Bronchial epithelial cell (primary cell): ENCODE measurements at regions not wholly inside any gene's neighbourhood (a gene's known extent, or its start where the extent isn't known, plus 50 kb on each side); places are given as distances from the start of the nearest gene placed in this dataset.

ENCODE experiments used
- DNase-seq: peaks from one replicate; pipeline ENCODE4 v3.0.0-alpha.2; 2010; ENCODE audit warnings: low read depth
- FAIRE-seq: peaks from 2 replicates; lab custom pipeline; 2011; peaks lifted over from hg19 to GRCh38; lab: Jason Lieb, UNC
- H3K27me3 ChIP-seq: 2 replicates; pipeline ENCODE4 v1.5.1; 2011; ENCODE audit warnings: low read length; ENCODE audit not compliant: control insufficient read depth, insufficient read depth
- H3K36me3 ChIP-seq: 2 replicates; pipeline ENCODE4 v1.5.1; 2011; ENCODE audit warnings: low read length; ENCODE audit not compliant: control insufficient read depth, insufficient read depth
- H3K4me3 ChIP-seq: 2 replicates; pipeline ENCODE4 v1.5.1; 2011; ENCODE audit warnings: mild to moderate bottlenecking, low read depth, low read length, control low read depth
- TF ChIP-seq, protein P1 (sequence below): IDR thresholded peaks from 2 replicates; pipeline ENCODE4 v1.5.1; 2011; ENCODE audit warnings: mild to moderate bottlenecking, moderate library complexity, low read length, control low read depth, inconsistent platforms; ENCODE audit not compliant: insufficient read depth, severe bottlenecking

DNA sequence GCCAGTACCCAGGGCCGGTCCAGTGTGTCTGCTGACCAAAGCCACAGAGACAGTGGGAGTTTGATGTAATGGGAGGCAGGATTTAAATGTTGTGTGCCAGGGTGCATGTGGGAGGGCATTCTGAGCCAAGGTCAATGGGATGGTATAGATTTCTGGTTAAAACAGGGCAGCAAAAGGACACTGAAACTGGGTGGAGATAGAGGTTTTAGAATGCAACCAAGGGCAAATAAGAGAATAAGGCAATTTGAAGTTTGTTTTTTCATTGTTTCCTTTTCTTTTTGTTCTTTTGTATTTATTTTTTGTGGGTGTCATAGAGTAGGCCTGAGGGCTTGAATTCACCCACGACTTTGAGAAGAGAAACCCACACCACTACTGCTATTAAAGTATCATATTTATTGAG is 65.5 kb upstream of the CLINT1 start:
- H3K4me3 ChIP-seq: no peak overlapping the region
- DNase-seq: no peak
- TF ChIP-seq, protein P1, sequence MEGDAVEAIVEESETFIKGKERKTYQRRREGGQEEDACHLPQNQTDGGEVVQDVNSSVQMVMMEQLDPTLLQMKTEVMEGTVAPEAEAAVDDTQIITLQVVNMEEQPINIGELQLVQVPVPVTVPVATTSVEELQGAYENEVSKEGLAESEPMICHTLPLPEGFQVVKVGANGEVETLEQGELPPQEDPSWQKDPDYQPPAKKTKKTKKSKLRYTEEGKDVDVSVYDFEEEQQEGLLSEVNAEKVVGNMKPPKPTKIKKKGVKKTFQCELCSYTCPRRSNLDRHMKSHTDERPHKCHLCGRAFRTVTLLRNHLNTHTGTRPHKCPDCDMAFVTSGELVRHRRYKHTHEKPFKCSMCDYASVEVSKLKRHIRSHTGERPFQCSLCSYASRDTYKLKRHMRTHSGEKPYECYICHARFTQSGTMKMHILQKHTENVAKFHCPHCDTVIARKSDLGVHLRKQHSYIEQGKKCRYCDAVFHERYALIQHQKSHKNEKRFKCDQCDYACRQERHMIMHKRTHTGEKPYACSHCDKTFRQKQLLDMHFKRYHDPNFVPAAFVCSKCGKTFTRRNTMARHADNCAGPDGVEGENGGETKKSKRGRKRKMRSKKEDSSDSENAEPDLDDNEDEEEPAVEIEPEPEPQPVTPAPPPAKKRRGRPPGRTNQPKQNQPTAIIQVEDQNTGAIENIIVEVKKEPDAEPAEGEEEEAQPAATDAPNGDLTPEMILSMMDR: no peak
- no peaks in the 10 kb centered on the region for H3K27me3 ChIP-seq
- no peak for FAIRE-seq
- H3K36me3 ChIP-seq: no peaks in the 10 kb centered on the region

DNA sequence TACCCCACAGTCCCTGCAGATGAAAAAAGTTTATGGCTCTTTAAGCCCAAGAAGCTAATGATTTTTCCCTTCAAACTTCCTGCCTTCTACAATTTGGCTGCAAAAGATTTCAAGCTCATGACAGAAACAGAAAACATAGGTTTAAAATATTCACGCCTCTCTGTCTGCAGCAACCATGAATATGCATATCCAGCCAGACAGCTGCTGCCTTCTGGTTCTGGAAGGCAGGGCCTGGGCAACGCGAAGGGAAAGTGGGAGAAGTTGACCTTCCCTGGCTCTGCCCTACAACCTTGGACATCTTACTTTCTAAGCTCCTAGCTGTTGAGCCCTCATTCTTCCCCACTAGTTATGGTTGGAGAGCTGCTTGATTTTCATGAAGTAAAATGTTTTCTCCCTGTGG is 64.8 kb upstream of the CLINT1 start:
- FAIRE-seq: no peak
- Histone ChIP-seq H3K36me3 (no peaks in the 10 kb centered on the region), H3K27me3 (no peaks in the 10 kb centered on the region), H3K4me3 (no peak overlapping the region)
- TF ChIP-seq, protein P1: no peak
- DNase-seq: no peak

DNA sequence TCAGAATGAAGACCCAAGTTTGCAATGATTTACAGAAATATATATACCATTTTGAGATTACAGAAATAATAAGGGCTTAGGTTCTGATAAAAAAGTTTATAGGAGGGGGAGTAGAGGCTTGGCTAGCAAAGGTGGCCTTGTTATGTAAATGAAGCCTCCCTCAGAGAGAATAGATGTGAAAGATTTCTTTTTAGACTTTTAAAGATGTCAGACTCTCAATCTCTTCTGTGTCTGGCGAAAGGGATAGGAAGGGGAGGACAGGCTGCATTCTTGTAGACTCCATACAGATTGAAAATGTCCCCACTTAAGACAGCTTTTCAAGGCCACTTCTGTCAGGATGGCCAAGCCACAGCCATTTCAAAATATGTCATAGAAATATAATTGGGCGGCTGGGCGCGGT is 63.1 kb upstream of the CLINT1 start:
- Histone ChIP-seq H3K36me3 (no peaks in the 10 kb centered on the region), H3K27me3 (no peaks in the 10 kb centered on the region), H3K4me3 (no peak overlapping the region)
- DNase-seq: no peak
- TF ChIP-seq, protein P1: no peak
- no peak for FAIRE-seq

DNA sequence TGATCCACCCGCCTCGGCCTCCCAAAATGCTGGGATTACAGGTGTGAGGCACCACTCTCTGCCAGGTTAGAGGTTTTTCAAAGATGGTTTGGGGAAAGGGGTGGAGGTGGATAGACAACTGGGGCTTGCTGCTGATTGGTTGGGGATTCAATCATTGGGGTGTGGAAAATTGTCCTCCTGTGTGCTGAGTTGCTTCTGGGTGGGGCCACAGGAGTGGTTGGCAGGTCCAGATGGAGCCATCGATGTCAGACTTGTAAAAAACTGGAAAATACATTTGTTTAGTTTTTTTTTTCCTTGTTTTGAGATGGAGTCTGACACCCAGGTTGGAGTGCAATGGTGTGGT is 61.9 kb upstream of the CLINT1 start:
- Histone ChIP-seq H3K27me3 (no peaks in the 10 kb centered on the region), H3K36me3 (no peaks in the 10 kb centered on the region), H3K4me3 (no peak overlapping the region)
- FAIRE-seq (no peak), DNase-seq (no peak)
- TF ChIP-seq, protein P1: no peak

DNA sequence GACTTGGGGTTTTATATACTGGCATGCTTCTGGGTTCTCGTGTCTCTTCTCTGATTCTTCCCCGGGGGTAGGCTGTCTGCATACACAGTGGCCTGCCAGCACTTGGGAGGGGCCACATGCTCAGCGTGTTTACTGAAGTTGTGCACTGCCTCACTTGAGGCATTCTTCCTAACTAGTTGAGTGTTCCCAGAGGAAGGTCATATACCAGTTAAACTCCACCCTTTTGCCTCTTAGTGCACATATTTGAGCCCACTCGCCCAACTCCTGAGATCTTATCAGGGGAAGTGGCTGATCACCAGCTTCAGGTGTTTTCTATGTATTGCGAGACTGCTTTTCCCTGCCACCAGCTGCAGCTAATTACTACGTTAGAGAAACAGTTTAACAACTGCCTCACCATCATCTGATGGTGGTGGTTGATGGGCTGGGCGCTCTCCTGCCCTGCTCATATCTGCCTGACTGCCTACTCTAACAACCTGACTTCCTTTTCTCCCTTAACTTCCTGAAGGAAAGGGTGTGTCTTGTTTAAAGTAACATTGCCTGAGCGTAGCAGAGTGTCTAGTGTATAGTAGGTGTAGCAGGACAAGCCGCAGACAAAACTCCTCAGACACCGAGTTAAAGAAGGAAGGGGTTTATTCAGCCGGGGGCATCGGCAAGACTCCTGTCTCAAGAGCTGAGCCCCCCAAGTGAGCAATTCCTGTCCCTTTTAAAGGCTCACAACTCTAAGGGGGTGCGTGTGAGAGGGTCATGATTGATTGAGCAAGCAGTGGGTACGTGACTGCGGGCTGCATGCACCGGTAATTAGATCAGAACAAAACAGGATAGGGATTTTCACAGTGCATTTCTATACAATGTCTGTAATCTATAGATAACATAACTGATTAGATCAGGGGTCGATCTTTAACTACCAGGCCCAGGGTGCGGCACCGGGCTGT is 60.1 kb upstream of the CLINT1 start:
- no peaks in the 10 kb centered on the region for H3K36me3 ChIP-seq
- H3K4me3 ChIP-seq: peak overlapping the region; percentile 11
- H3K27me3 ChIP-seq: no peaks in the 10 kb centered on the region
- FAIRE-seq (no peak), DNase-seq (peak; percentile 52)
- TF ChIP-seq, protein P1: no peak
